Calu3 (cell line): ENCODE measurements at regions not wholly inside any gene's neighbourhood (a gene's known extent, or its start where the extent isn't known, plus 50 kb on each side); places are given as distances from the start of the nearest gene placed in this dataset.

Experiments used
- BruUV-seq: library from RNA; stranded (reverse); fragments of 400-500 nt; replicated peaks from 2 replicates; lab custom pipeline; 2021; lab: Mats Ljungman, UMichigan
- CTCF ChIA-PET: fragments of 300-600 bp; sonication (Branson Sonifier 250); formaldehyde crosslinking; loops from one replicate; lab custom pipeline; 2022; ENCODE audit warnings: antibody characterized with exemption; lab: Charles Lee
- DNase-seq: peaks from one replicate; pipeline ENCODE4 v3.0.0; 2022
- H3K27ac Mint-ChIP-seq: one replicate; pipeline ENCODE4 v1.8.0; 2022; ENCODE audit warnings: mixed read lengths; ENCODE audit not compliant: unreplicated experiment
- H3K27me3 Mint-ChIP-seq: one replicate; pipeline ENCODE4 v1.8.0; 2022; ENCODE audit warnings: mixed read lengths; ENCODE audit not compliant: unreplicated experiment
- H3K36me3 Mint-ChIP-seq: one replicate; pipeline ENCODE4 v1.8.0; 2022; ENCODE audit warnings: mild to moderate bottlenecking, moderate library complexity, mixed read lengths; ENCODE audit not compliant: insufficient read depth, unreplicated experiment
- H3K4me1 Mint-ChIP-seq: one replicate; pipeline ENCODE4 v1.8.0; 2022; ENCODE audit warnings: mild to moderate bottlenecking, low read depth, mixed read lengths; ENCODE audit not compliant: unreplicated experiment
- H3K4me3 Mint-ChIP-seq: one replicate; pipeline ENCODE4 v1.8.0; 2022; ENCODE audit warnings: mild to moderate bottlenecking, low read depth, moderate library complexity, mixed read lengths; ENCODE audit not compliant: unreplicated experiment
- H3K9me3 Mint-ChIP-seq: one replicate; pipeline ENCODE4 v1.8.0; 2022; ENCODE audit warnings: low read depth, mixed read lengths; ENCODE audit not compliant: unreplicated experiment
- intact Hi-C: fragments of 100-400 bp; cut with micrococcal nuclease; formaldehyde crosslinking; loops from one replicate; pipeline ENCODE4 v1.10.0; 2022; ENCODE audit not compliant: unreplicated experiment
- TF ChIP-seq, protein P1 (sequence below): fragments of 200-600 bp; IDR thresholded peaks from one replicate; pipeline ENCODE4 v1.8.0; 2022; ENCODE audit warnings: antibody characterized with exemption; ENCODE audit not compliant: unreplicated experiment

DNA sequence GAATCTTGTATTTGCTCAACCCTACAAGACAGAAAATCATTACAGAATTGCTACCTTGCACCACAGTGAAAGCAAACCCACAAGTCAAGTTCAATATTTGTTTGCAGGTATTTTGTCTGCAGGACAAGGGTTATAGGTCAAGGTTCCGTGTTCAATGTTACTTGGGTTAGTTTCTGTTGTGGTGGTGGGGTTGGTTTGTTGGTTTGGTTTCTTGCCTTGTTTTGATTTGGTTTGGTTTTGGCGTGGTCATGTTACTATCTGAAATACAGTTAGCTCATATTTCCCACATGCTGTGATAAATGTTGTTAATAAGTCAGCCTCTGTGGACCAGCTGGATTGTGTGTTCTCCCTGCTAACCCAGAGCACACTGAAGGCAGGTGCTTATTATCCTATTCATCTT is 75.6 kb upstream of the INSIG1 start:
- CTCF ChIA-PET = interaction anchor here (0.7 to 1.3 kb wide), 2 partner anchors 10 to 1051 kb away, joined by 3 to 9 read pairs; no protein-coding TSS in a partner anchor
- intact Hi-C loops = no loop called here
- Mint-ChIP-seq H3K27ac (no peak overlapping the region), H3K27me3 (no peaks in the 10 kb centered on the region), H3K36me3 (no peaks in the 10 kb centered on the region), H3K4me1 (peaks cover 27% of the 10 kb centered on the region), H3K9me3 (no peaks in the 10 kb centered on the region), H3K4me3 (no peak overlapping the region)
- BruUV-seq = no TSS peak
- TF ChIP-seq, protein P1, sequence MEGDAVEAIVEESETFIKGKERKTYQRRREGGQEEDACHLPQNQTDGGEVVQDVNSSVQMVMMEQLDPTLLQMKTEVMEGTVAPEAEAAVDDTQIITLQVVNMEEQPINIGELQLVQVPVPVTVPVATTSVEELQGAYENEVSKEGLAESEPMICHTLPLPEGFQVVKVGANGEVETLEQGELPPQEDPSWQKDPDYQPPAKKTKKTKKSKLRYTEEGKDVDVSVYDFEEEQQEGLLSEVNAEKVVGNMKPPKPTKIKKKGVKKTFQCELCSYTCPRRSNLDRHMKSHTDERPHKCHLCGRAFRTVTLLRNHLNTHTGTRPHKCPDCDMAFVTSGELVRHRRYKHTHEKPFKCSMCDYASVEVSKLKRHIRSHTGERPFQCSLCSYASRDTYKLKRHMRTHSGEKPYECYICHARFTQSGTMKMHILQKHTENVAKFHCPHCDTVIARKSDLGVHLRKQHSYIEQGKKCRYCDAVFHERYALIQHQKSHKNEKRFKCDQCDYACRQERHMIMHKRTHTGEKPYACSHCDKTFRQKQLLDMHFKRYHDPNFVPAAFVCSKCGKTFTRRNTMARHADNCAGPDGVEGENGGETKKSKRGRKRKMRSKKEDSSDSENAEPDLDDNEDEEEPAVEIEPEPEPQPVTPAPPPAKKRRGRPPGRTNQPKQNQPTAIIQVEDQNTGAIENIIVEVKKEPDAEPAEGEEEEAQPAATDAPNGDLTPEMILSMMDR = no peak
- DNase-seq = no peak

DNA sequence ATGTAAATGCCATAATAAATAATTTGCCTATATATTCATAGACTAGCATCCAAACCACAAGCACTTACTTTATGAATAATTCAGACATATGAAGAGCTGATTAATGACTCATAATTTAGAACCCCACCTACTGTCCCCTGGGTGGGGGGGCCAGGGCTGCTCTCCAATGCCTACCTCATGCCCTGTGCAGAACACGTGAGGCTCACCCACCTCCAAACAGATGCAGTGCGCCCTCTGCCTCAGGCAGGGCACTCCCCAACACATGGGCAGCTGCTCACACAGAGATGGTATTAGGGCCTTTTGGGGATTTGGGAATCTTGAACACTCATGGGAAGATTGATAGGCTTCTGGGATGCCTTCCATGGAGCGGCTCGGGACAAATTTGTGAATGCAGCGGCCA is 75.1 kb upstream of the INSIG1 start:
- CTCF ChIA-PET = interaction anchor here (0.7 to 1.3 kb wide), 2 partner anchors 10 to 1051 kb away, joined by 3 to 9 read pairs; no protein-coding TSS in a partner anchor
- Mint-ChIP-seq H3K36me3 (no peaks in the 10 kb centered on the region), H3K4me3 (no peak overlapping the region), H3K27ac (no peak overlapping the region), H3K4me1 (peaks cover 27% of the 10 kb centered on the region), H3K27me3 (no peaks in the 10 kb centered on the region), H3K9me3 (no peaks in the 10 kb centered on the region)
- TF ChIP-seq, protein P1 = no peak
- intact Hi-C loops = no loop called here
- no TSS peak for BruUV-seq
- DNase-seq = no peak

DNA sequence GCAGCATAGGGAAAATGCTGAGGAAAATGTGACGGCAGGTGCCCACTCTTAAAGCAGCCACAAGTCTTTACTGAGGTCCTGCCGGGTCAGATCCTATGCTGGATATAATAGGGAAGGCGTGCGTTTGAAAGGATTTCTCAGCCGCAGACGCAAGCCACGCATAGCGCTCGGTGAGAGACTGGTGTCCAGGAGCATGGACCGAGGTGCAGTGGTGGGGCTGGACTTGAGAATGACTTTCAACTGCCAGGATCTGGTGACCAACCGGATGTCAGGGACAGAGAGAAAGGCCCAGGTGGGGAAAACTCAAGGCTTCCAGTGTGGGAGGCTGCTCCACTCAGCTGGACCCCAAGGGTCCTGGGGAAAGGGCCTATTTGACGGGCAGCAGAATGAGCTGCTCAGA is 74.7 kb upstream of the INSIG1 start:
- Mint-ChIP-seq H3K27ac (no peak overlapping the region), H3K4me1 (peaks cover 27% of the 10 kb centered on the region), H3K9me3 (no peaks in the 10 kb centered on the region), H3K4me3 (no peak overlapping the region), H3K36me3 (no peaks in the 10 kb centered on the region), H3K27me3 (no peaks in the 10 kb centered on the region)
- TF ChIP-seq, protein P1 = no peak
- intact Hi-C loops = no loop called here
- no TSS peak for BruUV-seq
- no peak for DNase-seq
- CTCF ChIA-PET = interaction anchor here (1.3 kb wide), 1 partner anchor 11 kb away, joined by 9 read pairs; no protein-coding TSS in a partner anchor

DNA sequence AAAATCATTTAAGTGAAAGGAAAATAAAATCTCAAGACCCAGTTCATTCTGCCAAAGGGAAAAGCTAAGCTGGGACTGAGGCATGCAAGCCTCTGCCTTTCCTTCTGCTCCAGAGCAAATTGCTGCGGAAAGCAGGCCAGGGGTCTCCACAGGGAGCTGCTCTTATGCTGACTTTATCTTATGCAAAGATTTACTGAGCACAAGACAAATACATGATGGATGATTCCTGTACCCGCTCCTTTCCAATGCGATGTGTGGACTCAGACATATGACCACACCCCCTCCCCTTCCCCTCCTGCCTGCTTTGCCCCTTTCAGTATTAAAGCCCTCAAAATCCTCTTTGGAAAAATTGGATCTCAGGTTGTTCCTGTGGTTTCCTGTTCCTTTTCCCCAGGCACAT is 74.2 kb upstream of the INSIG1 start:
- intact Hi-C loops = no loop called here
- no TSS peak for BruUV-seq
- Mint-ChIP-seq H3K4me3 (no peak overlapping the region), H3K36me3 (no peaks in the 10 kb centered on the region), H3K9me3 (no peaks in the 10 kb centered on the region), H3K4me1 (peaks cover 27% of the 10 kb centered on the region), H3K27me3 (no peaks in the 10 kb centered on the region), H3K27ac (no peak overlapping the region)
- CTCF ChIA-PET = no interaction called here
- TF ChIP-seq, protein P1 = no peak
- no peak for DNase-seq
